HG02798 (cell line): ENCODE measurements at regions not wholly inside any gene's neighbourhood (a gene's known extent, or its start where the extent isn't known, plus 50 kb on each side); places are given as distances from the start of the nearest gene placed in this dataset.

Experiments
- ATAC-seq: cut with Tn5 transposase; IDR thresholded peaks from one replicate; pipeline ENCODE4 v1.9.1; 2021; ENCODE audit warnings: mild to moderate bottlenecking; ENCODE audit not compliant: unreplicated experiment, poor library complexity

- no peak for ATAC-seq
Measured at GRCh38 chr7:35508623-35509400, 186.1 kb downstream of the HERPUD2 start.

GRCh38 chr7:35505066-35505465, 189.9 kb downstream of the HERPUD2 start:
- ATAC-seq, result no peak

- no peak for ATAC-seq
Measured at GRCh38 chr7:35504365-35504764, 190.6 kb downstream of the HERPUD2 start.

- no peak for ATAC-seq
Measured at GRCh38 chr7:35501681-35502080, 193.3 kb downstream of the HERPUD2 start.

GRCh38 chr7:35499226-35499625, 195.7 kb downstream of the HERPUD2 start:
- no peak for ATAC-seq

GRCh38 chr7:35498416-35498815, 196.5 kb downstream of the HERPUD2 start:
- no peak for ATAC-seq

GRCh38 chr7:35495844-35496243, 199.1 kb downstream of the HERPUD2 start:
- no peak for ATAC-seq

- no peak for ATAC-seq
Measured at GRCh38 chr7:35495377-35495776, 199.6 kb downstream of the HERPUD2 start.

- ATAC-seq, result no peak
Measured at GRCh38 chr7:35494407-35494806, 200.5 kb downstream of the HERPUD2 start.

GRCh38 chr7:35492451-35493175, 202.3 kb downstream of the HERPUD2 start:
- no peak for ATAC-seq

GRCh38 chr7:35491233-35491632, 203.7 kb downstream of the HERPUD2 start:
- ATAC-seq, result no peak

- ATAC-seq, result no peak
Measured at GRCh38 chr7:35487841-35488240, 207.1 kb downstream of the HERPUD2 start.

GRCh38 chr7:35487402-35487801, 207.5 kb downstream of the HERPUD2 start:
- ATAC-seq, result no peak

- no peak for ATAC-seq
Measured at GRCh38 chr7:35485436-35485835, 209.5 kb downstream of the HERPUD2 start.

GRCh38 chr7:35483568-35483967, 211.4 kb downstream of the HERPUD2 start:
- ATAC-seq, result no peak

- ATAC-seq, result no peak
Measured at GRCh38 chr7:35482231-35482630, 212.7 kb downstream of the HERPUD2 start.

GRCh38 chr7:35480806-35481205, 214.1 kb downstream of the HERPUD2 start:
- ATAC-seq, result no peak

GRCh38 chr7:35477609-35478008, 217.3 kb downstream of the HERPUD2 start:
- ATAC-seq, result no peak

- no peak for ATAC-seq
Measured at GRCh38 chr7:35474100-35474499, 220.2 kb upstream of the TBX20 start.

- no peak for ATAC-seq
Measured at GRCh38 chr7:35468606-35469005, 214.7 kb upstream of the TBX20 start.

GRCh38 chr7:35467456-35467978, 213.6 kb upstream of the TBX20 start:
- ATAC-seq, result no peak
